Testis (tissue), 2 donors: ENCODE measurements at regions not wholly inside any gene's neighbourhood (a gene's known extent, or its start where the extent isn't known, plus 50 kb on each side); places are given as distances from the start of the nearest gene placed in this dataset.

Experiments
- DNase-seq: peaks from one replicate; pipeline ENCODE4 v3.0.0-alpha.2; 2019
- H3K27ac ChIP-seq, 2 donors: fragments of 200-600 bp; sonication (generic); one replicate each; pipeline ENCODE4 v1.5.1; 2019
- H3K27me3 ChIP-seq: fragments of 200-600 bp; sonication (generic); one replicate; pipeline ENCODE4 v1.5.1; 2019
- H3K36me3 ChIP-seq: fragments of 200-600 bp; sonication (generic); one replicate; pipeline ENCODE4 v1.5.1; 2017; ENCODE audit warnings: low read depth; ENCODE audit errors: missing control alignments
- H3K4me1 ChIP-seq: fragments of 200-600 bp; sonication (generic); one replicate; pipeline ENCODE4 v1.5.1; 2019
- H3K4me3 ChIP-seq, 2 donors: fragments of 200-600 bp; sonication (generic); one replicate each; pipeline ENCODE4 v1.5.1; 2017 to 2019
- H3K9me3 ChIP-seq: fragments of 200-600 bp; sonication (generic); one replicate; pipeline ENCODE4 v1.5.1; 2017
- POLR2A ChIP-seq: fragments of 450-650 bp; IDR thresholded peaks from one replicate; pipeline ENCODE4 v1.6.1; 2017; ENCODE audit warnings: antibody characterized with exemption, mild to moderate bottlenecking, moderate library complexity
- WGBS, 2 donors: methylation state at CpG; one replicate each; pipeline ENCODE4 v1.1.5; 2018; 5-methylcytosine and 5-hydroxymethylcytosine counted together
- intact Hi-C: fragments of 100-400 bp; cut with DNase I; formaldehyde crosslinking; loops from one replicate; pipeline ENCODE4 v1.15.1; 2023; ENCODE audit warnings: low total_unique reads
- TF ChIP-seq, protein P1 (sequence below), 3 experiments: fragments of 450-650 bp in 2 of 3; fragments of 200-600 bp in 1 of 3; sonication (generic) in 1 of 3; IDR thresholded peaks; one replicate each; pipeline ENCODE4 v1.5.1; 2016 to 2019; ENCODE audit warnings: antibody characterized with exemption in 3 of 3, mild to moderate bottlenecking in 2 of 3, moderate library complexity in 1 of 3

DNA sequence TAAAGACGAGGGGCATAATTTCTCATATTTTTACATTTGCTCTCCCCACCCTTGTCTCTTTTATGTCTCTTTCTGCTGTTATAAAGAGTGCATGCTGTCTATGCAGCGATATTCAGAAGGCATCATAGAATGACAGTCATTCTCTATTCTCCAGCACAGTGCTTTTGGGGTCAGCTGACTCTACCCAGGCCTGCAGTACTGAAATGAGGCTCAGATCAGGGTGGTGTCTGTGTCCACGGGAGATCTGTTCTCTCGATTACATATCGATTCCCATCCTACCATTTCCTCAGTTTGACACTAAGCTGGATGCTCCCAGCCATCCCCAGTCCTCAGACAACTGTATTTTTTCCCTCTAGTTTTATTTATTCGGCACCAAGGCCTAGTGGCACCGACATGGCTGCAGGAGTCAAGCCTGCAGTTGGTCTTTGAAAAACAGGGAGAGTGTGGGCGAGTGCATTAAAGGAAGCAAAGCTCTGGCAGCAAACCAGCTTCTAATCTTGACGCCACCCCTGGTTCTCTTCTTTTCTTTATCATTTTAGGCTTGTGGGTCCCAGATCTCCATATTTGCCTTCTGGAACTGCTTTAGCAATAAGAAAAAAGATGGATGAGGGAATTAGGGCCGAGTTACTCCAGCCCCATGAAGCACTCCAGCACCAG lies 71.6 kb upstream of the PICALM start:
- Histone ChIP-seq H3K27ac (no peak overlapping the region), H3K27me3 (no peaks in the 10 kb centered on the region), H3K36me3 (no peaks in the 10 kb centered on the region), H3K4me1 (peaks cover 6% of the 10 kb centered on the region), H3K9me3 (no peaks in the 10 kb centered on the region), H3K4me3 (no peak overlapping the region)
- TF ChIP-seq, protein P1, sequence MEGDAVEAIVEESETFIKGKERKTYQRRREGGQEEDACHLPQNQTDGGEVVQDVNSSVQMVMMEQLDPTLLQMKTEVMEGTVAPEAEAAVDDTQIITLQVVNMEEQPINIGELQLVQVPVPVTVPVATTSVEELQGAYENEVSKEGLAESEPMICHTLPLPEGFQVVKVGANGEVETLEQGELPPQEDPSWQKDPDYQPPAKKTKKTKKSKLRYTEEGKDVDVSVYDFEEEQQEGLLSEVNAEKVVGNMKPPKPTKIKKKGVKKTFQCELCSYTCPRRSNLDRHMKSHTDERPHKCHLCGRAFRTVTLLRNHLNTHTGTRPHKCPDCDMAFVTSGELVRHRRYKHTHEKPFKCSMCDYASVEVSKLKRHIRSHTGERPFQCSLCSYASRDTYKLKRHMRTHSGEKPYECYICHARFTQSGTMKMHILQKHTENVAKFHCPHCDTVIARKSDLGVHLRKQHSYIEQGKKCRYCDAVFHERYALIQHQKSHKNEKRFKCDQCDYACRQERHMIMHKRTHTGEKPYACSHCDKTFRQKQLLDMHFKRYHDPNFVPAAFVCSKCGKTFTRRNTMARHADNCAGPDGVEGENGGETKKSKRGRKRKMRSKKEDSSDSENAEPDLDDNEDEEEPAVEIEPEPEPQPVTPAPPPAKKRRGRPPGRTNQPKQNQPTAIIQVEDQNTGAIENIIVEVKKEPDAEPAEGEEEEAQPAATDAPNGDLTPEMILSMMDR (IDR thresholded peaks at IDR 0.05): no peak
- TF ChIP-seq POLR2A: no peak
- intact Hi-C loops: no loop called here
- WGBS, 2 donors: 84 to 94% methylated on average over 10 of the region's 10 CpGs
- no peak for DNase-seq

- DNase-seq: no peak
- Histone ChIP-seq H3K36me3 (no peaks in the 10 kb centered on the region), H3K4me3 (no peak overlapping the region), H3K27ac (no peak overlapping the region), H3K27me3 (no peaks in the 10 kb centered on the region), H3K9me3 (no peaks in the 10 kb centered on the region), H3K4me1 (peaks cover 6% of the 10 kb centered on the region)
- TF ChIP-seq, protein P1 (IDR thresholded peaks at IDR 0.05): no peak
- TF ChIP-seq POLR2A: no peak
- intact Hi-C loops: no loop called here
- WGBS, 2 donors: 85 to 86% methylated on average over 4 of the region's 4 CpGs
Measured at GRCh38 chr11:86138958-86139357, 70.1 kb upstream of the PICALM start.

DNA sequence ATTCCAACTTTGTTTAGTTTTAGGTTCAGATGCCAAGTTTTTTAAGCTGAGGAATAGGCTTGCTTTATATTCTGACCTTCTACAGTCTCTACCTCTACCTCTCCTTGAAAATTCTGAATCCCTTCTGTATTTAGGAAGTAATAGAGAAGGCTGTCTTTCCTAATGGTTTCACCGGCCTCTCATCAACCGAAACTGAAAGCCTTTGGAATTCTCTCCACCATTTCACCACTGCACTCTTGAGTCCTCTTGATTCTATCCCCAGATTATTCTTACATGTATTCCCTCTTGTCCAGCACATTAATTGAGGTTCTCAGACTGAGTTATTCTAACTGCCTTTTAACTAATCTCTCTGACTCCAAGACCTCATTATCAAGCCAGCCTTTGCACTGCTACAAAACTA lies 67.7 kb upstream of the PICALM start:
- no peaks in the 10 kb centered on the region for H3K9me3 ChIP-seq
- TF ChIP-seq POLR2A: no peak
- TF ChIP-seq, protein P1 (IDR thresholded peaks at IDR 0.05): no peak
- intact Hi-C loops: no loop called here
- no peaks in the 10 kb centered on the region for H3K36me3 ChIP-seq
- WGBS, 2 donors: 74 to 77% methylated on average over 2 of the region's 2 CpGs
- H3K27ac ChIP-seq: no peak overlapping the region
- no peaks in the 10 kb centered on the region for H3K27me3 ChIP-seq
- no peak for DNase-seq
- no peak overlapping the region for H3K4me3 ChIP-seq
- peaks cover 6% of the 10 kb centered on the region for H3K4me1 ChIP-seq

DNA sequence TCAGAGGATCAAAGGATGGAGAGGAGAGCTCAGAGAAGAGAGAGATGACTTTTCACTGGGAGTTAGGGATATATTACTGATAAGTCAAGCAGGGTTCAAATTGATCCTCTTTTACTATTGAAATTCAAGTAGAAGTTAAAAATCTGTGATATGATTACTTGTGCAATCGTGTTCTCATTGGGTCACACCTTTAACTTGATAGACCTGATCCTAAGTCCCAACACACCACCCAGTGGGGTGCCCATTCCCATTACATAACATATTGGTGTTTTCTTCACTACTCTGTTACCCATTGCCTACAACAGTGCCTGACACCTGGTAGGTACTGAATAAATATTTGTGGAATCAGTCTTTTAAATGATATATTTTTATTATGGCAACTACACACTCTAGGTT lies 66.4 kb upstream of the PICALM start:
- Histone ChIP-seq H3K9me3 (no peaks in the 10 kb centered on the region), H3K36me3 (no peaks in the 10 kb centered on the region), H3K27me3 (no peaks in the 10 kb centered on the region), H3K4me1 (peaks cover 6% of the 10 kb centered on the region), H3K4me3 (no peak overlapping the region), H3K27ac (no peak overlapping the region)
- 75 to 91% methylated on average over 1 of the region's 1 CpG for WGBS, 2 donors
- intact Hi-C loops: no loop called here
- no peak for DNase-seq
- TF ChIP-seq POLR2A: no peak
- TF ChIP-seq, protein P1 (IDR thresholded peaks at IDR 0.05): no peak
